Activated CD4-positive, alpha-beta T cell treated with anti-CD3 and anti-CD28 coated beads, Interleukin-2, amount 50 U/mL, for 16 hours (primary cell): ENCODE measurements at regions not wholly inside any gene's neighbourhood (a gene's known extent, or its start where the extent isn't known, plus 50 kb on each side); places are given as distances from the start of the nearest gene placed in this dataset.
"Not testable (repeated sequence)": the region's sequence is repeated elsewhere in the genome, so short reads cannot be mapped to it uniquely, and the experiment has no call there.

Experiments
- DNase-seq: peaks from one replicate; pipeline ENCODE4 v3.0.0-alpha.2; 2020

DNA sequence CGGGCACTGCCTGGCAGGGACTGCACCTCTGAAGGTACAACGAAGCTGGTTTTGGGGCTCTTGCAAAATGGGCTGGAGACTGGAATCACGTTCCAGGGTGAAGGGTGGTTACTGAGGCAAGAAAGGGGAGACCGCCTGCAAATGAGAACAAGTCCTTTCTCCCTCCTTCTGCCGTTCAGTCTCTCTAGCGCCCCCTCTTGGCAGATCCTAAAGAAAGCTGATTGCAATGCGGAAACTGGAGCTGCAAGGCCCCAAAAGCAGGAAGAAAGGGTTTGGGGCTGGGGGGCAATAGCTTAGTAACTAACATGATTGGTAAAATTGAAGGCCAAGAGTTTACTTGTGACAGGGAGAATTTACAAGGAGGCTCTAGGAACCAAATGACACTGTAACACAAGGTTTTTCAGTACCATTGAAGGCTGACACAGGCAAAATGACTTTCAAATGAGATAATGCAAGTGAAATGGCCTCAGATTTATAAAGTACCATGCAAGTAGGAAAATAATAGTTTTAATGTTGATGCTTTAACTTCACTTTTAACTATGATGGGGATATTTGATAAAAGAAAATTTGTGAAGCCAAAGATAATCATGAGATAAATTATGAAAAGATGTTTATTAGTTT is 222.7 kb upstream of the HAND2 start:
- peak; percentile 47 for DNase-seq

DNA sequence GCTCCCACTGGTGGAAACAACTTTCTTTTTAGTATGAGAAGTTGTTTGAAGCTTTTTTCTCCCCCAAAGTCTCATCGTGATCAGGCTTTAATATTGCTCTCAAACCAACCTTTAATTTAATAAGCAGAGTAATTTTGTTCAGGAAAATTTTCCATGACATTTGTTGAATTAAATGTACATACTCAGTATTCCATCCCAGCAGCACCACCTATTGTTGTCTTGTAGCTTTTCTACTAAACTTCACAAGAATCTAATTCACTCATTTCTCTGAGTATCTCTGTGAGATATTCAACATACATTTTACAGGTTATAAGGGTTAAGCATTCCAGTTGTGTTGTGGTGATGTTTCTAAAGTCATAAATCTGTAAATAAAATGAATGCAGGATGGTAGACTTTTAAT is 218.3 kb upstream of the HAND2 start:
- DNase-seq, result no peak

DNA sequence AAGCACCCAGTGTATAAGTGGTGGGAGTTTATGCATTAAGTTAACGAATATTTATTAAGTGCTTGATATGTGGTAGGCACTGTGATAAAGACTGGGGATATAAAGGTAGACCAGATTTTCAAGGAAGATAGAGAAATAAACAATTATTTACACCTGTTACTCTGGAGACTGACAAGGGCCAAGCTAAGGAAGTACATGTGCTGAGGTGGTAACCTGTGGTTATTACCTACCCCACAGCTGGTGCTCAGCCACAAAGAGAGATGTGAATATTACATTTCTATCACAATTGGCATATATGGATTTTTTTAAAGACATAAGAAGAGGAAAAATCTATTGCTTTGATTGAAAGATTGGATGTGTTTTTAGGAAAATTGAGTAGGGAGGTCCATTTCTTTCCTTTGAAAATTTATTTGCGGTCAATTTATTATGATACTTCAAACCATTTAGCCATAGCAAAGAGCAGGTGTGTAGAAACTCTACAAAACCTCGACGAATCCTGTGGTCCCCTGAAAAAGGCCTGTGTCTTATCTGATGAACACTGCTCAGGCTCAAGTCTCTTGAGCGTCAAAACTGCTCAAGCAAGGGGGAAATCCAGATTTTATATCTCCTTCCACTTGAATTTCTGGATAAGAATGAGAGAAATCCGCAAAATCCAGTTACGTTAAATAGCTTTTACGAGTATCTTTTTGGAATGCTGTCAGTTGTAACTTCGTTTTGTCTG is 217.7 kb upstream of the HAND2 start:
- no peak for DNase-seq

DNA sequence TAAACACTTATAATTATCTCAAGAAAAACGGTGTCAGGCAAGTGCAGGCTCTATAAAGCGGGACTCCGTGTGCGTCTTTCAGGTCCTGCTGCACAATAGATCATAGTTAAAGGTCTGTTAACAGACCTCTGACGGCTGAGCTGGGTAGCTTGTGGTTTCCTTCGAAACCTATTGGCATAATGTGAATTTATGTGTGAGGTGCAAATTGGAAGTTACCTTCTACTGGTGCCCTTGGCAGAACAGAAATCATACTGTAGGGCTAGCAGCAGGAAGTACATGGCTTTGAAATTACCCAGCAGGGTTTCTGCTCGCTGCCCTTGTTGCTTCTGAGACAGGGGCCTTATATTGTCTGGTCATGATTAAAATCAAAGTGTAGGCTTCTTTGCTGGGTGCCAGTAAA is 216.4 kb upstream of the HAND2 start:
- DNase-seq, result no peak

- DNase-seq, result no peak
Measured at GRCh38 chr4:173745765-173746164, 215.7 kb upstream of the HAND2 start.

GRCh38 chr4:173736840-173737239 is 206.8 kb upstream of the HAND2 start:
- no peak for DNase-seq

GRCh38 chr4:173735585-173735984 is 205.6 kb upstream of the HAND2 start:
- no peak for DNase-seq

DNA sequence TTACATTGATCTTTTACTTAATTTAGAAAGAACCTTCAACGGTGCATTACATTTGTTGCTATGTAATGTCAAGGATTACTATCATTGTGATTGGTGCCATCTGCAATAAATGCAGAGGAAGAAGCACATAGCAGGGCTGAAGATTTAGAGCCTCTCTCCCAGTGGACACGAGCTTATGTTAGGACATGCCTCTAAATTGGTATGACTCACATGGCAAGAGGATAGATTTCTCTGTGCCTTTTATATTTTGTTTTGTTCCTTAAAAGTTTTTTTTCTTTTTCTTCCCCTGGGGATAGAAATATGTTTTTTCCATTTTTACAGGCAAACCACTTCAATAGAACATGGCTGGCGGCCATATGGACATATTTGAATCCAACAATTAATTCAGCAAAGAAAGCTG is 205.0 kb upstream of the HAND2 start:
- no peak for DNase-seq

GRCh38 chr4:173731257-173731656 is 201.2 kb upstream of the HAND2 start:
- no peak for DNase-seq

- DNase-seq, result no peak
Measured at GRCh38 chr4:173722075-173722474, 192.0 kb upstream of the HAND2 start.

GRCh38 chr4:173718504-173718903 is 188.5 kb upstream of the HAND2 start:
- not testable (repeated sequence) for DNase-seq

GRCh38 chr4:173717581-173717980 is 187.6 kb upstream of the HAND2 start:
- DNase-seq, result no peak

- no peak for DNase-seq
Measured at GRCh38 chr4:173714456-173714855, 184.4 kb upstream of the HAND2 start.

- no peak for DNase-seq
Measured at GRCh38 chr4:173713026-173713425, 183.0 kb upstream of the HAND2 start.

DNA sequence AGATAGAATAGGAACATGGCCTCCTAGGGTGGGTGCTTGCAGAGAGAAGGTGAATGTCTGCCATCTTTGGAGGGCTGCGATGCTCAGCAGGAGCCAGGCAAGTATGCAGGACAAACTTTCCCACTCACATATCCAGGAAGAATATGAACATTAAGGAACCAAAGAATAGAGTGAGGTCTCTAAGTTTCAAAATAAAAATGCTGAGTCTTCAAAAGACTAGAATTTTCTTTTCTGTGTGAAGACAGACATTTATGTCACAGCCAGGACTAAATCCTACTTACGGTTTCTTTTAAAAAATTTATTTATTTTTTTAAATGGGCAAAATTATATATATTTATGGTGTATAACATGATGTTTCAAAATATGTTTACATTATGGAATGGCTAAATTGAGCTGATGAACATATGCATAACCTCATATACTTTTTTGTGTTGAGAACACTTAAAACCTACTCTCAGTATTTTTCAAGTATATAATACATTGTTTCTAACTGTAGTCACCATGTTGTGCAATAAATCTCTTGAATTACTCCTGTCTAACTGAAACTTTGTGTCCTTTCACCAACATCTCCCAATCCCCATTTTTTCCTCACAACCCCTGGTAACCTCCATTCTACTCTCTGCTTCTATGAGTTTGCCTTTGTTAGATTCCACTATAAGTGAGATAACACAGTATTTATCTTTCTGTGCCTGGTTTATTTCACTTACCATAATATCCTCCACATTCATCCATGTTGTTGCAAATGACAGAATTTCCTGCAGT is 177.8 kb upstream of the HAND2 start:
- no peak for DNase-seq

GRCh38 chr4:173704201-173704600 is 174.2 kb upstream of the HAND2 start:
- DNase-seq, result no peak

DNA sequence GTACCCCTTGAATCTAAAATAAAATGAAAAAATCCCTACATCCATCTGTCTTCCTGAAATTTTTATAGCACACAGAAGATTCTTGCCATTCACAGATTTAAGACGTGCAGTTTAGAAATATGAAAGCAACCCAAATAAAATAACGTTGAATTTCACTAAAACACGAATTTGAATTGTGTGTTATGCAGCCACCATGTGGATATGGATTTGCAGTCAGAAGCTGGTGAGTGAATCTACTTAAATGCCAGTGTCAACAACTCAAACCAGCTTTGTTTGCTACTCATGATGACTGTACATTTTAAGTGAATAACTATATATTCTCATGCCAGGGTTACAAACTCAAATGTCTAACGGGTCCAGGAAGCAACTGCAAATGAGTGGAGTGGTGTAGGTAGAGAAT is 173.0 kb upstream of the HAND2 start:
- no peak for DNase-seq

DNA sequence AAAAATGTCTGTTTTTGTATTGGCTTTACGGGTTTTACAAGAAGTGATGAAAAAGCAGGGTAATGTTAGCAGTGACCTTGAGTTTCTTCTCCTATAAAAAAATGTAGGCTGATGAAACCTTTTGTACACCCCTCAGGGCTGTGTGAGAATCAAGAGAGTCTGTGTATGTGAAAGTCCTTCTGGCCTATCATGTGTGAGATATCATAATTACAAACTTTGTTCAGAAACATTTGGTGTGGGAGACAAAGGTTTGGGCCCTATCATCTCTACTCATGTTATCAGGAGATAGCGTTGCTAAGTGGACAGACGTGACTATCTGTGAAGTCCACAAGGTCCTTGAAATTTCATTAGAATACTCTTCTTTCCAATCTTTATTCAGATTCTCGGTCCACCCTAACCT is 170.6 kb upstream of the HAND2 start:
- DNase-seq, result no peak

DNA sequence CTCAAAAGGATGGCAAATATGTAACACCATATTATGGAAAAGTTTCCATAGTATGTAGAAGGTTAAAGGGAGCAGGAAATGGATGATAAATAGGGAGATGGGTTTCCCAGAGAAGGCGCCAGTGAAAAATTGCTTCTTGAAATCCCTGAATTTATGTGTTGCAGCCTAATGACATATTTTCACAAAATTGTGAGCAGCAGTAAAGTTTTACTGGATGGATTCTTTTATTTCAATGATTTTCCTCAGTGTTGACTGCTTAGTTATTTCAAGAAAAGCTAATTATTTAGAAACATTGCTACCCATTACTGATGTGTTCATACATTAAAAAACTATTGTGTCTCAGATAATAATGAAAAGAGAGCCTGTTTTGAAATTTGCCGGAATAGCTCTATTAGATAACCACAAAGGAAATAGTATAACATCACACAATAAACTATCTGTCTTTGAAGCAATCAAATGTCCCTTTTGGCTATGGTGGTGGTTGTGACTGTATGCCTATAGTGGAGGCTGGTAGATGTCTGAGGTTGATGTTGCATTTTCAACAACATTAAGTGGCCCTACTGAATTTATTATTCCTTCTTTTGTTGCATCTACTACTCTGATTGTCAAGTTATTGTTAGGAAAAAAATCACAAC is 169.9 kb upstream of the HAND2 start:
- DNase-seq, result no peak

- no peak for DNase-seq
Measured at GRCh38 chr4:173698557-173699262, 168.7 kb upstream of the HAND2 start.

GRCh38 chr4:173697840-173698239 is 167.8 kb upstream of the HAND2 start:
- no peak for DNase-seq

GRCh38 chr4:173696551-173696950 is 166.5 kb upstream of the HAND2 start:
- DNase-seq, result no peak

GRCh38 chr4:173696011-173696410 is 166.0 kb upstream of the HAND2 start:
- no peak for DNase-seq
